Left ventricle myocardium inferior (tissue), 1 donor: ENCODE measurements at regions not wholly inside any gene's neighbourhood (a gene's known extent, or its start where the extent isn't known, plus 50 kb on each side); places are given as distances from the start of the nearest gene placed in this dataset.

Experiments
- DNase-seq: peaks from one replicate; pipeline ENCODE4 v3.0.0-alpha.2; 2020
- H3K27ac ChIP-seq: fragments of 200-600 bp; replicated peaks from 2 replicates; pipeline ENCODE4 v1.8.0; 2021
- H3K27me3 ChIP-seq: fragments of 200-600 bp; 2 replicates; pipeline ENCODE4 v1.8.0; 2021; ENCODE audit warnings: low read depth
- H3K36me3 ChIP-seq: fragments of 200-600 bp; 2 replicates; pipeline ENCODE4 v1.8.0; 2021
- H3K4me1 ChIP-seq: fragments of 200-600 bp; 2 replicates; pipeline ENCODE4 v1.8.0; 2021
- H3K4me3 ChIP-seq: fragments of 200-600 bp; 2 replicates; pipeline ENCODE4 v1.8.0; 2021; ENCODE audit warnings: mild to moderate bottlenecking, moderate library complexity
- H3K9me3 ChIP-seq: fragments of 200-600 bp; replicated peaks from 2 replicates; pipeline ENCODE4 v1.8.0; 2021
- intact Hi-C: fragments of 100-400 bp; cut with micrococcal nuclease; formaldehyde crosslinking; loops from one replicate; pipeline ENCODE4 v1.11.0; 2022
- TF ChIP-seq, protein P1 (sequence below): fragments of 200-600 bp; IDR thresholded peaks from 2 replicates; pipeline ENCODE4 v1.8.0; 2021; ENCODE audit warnings: antibody characterized with exemption, mild to moderate bottlenecking, borderline replicate concordance
- donor health status: DM: no; HTN: yes; CAD: no; lungs with severe emphysema.

- peaks cover 89% of the 10 kb centered on the region for H3K27me3 ChIP-seq
- no peaks in the 10 kb centered on the region for H3K4me1 ChIP-seq
- no peaks in the 10 kb centered on the region for H3K36me3 ChIP-seq
- H3K27ac ChIP-seq: no peak overlapping the region
- H3K9me3 ChIP-seq: no peaks in the 10 kb centered on the region
- no peak for DNase-seq
- intact Hi-C loops: no loop called here
- TF ChIP-seq, protein P1, sequence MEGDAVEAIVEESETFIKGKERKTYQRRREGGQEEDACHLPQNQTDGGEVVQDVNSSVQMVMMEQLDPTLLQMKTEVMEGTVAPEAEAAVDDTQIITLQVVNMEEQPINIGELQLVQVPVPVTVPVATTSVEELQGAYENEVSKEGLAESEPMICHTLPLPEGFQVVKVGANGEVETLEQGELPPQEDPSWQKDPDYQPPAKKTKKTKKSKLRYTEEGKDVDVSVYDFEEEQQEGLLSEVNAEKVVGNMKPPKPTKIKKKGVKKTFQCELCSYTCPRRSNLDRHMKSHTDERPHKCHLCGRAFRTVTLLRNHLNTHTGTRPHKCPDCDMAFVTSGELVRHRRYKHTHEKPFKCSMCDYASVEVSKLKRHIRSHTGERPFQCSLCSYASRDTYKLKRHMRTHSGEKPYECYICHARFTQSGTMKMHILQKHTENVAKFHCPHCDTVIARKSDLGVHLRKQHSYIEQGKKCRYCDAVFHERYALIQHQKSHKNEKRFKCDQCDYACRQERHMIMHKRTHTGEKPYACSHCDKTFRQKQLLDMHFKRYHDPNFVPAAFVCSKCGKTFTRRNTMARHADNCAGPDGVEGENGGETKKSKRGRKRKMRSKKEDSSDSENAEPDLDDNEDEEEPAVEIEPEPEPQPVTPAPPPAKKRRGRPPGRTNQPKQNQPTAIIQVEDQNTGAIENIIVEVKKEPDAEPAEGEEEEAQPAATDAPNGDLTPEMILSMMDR: no peak
- no peak overlapping the region for H3K4me3 ChIP-seq
Observed at GRCh38 chr11:70711095-70711910, 313.0 kb downstream of the CTTN start.

GRCh38 chr11:70711911-70712185 is 313.5 kb downstream of the CTTN start:
- intact Hi-C loops: no loop called here
- H3K27me3 ChIP-seq: peaks cover 93% of the 10 kb centered on the region
- H3K27ac ChIP-seq: no peak overlapping the region
- TF ChIP-seq, protein P1: no peak
- no peak for DNase-seq
- no peak overlapping the region for H3K4me3 ChIP-seq
- H3K4me1 ChIP-seq: no peaks in the 10 kb centered on the region
- no peaks in the 10 kb centered on the region for H3K36me3 ChIP-seq
- no peaks in the 10 kb centered on the region for H3K9me3 ChIP-seq

GRCh38 chr11:70712471-70712870 is 314.1 kb downstream of the CTTN start:
- DNase-seq: no peak
- no peaks in the 10 kb centered on the region for H3K4me1 ChIP-seq
- H3K27me3 ChIP-seq: peaks cover 100% of the 10 kb centered on the region

DNA sequence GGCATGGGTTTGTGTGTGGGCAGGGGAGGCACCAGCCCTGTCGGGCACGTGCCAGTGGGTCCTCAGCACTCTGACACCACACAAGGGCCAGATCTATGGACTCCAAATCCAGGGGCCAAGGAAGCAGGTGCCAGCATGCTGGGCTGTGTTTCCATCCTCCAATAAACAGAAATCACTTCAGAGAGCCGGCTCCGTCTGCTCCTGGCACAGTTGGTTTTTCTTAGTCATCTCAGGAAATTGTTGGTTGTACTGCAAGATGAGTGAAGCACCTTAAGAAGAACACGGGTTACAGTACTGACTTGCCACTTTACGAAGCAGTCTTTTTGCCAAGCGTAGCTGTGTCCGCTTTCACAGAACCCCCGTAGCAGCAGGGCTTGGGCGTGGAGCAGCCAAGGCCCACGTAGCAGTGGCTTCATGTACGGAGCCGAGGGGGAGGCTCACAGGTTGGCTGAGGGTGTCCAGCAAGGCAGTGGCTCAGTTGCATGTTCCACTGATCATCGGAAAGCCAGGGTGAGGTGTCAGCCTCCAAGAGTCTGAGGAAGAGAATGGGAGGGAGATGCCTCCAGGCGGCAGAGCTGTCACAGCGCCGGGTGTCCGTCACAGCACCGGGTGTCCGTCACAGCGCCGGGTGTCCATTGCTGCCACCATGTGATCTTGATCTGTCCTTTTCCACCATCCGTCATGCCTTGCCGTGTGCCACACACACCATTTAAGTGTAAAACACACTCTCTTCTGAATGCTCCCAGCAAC is 314.9 kb downstream of the CTTN start:
- DNase-seq: no peak
- H3K4me3 ChIP-seq: no peak overlapping the region
- H3K27ac ChIP-seq: no peak overlapping the region
- no peaks in the 10 kb centered on the region for H3K4me1 ChIP-seq
- intact Hi-C loops: no loop called here
- no peaks in the 10 kb centered on the region for H3K9me3 ChIP-seq
- no peaks in the 10 kb centered on the region for H3K36me3 ChIP-seq
- TF ChIP-seq, protein P1: no peak
- H3K27me3 ChIP-seq: peaks cover 100% of the 10 kb centered on the region

More at GRCh38 chr11:70712471-70712870, 314.1 kb downstream of the CTTN start:
- Histone ChIP-seq H3K36me3 (no peaks in the 10 kb centered on the region), H3K4me3 (peak overlapping the region; percentile 17), H3K27ac (no peak overlapping the region), H3K9me3 (no peaks in the 10 kb centered on the region)
- TF ChIP-seq, protein P1: no peak
- intact Hi-C loops: no loop called here

DNA sequence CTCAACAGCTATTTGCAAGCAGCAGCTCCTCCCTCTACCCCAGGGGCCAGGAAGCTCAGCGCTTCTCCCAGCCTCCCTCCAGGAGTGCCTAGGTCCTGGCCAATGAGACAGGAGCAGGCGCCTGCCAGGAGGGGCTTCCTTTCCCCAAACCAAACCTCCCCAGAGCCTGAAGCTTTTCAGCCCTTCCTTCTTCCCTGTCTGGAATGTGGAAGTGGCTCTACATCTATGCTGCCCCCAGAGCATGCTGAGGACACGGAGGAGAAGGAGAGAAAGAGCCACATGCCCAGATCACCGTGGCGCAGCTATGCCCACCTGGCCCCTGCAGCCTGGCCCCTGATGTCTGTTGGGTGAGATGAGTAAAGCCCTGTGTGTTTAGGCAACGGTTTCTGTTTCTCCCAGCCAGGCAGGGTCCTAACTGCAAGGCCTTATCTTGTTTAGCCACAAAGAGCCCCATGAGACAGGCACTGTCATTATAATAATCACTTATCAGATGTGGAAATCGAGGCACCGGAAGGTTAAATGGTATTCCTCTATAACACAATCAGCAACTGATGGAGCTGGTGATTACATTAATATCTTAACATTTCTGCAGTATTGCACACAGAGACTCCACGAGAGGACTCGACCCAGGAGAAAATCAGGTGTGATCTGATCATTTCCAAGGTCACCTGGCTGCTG is 315.8 kb downstream of the CTTN start:
- Histone ChIP-seq H3K27me3 (peaks cover 100% of the 10 kb centered on the region), H3K4me3 (no peak overlapping the region), H3K9me3 (no peaks in the 10 kb centered on the region), H3K4me1 (no peaks in the 10 kb centered on the region), H3K27ac (no peak overlapping the region), H3K36me3 (no peaks in the 10 kb centered on the region)
- no peak for DNase-seq
- intact Hi-C loops: no loop called here
- TF ChIP-seq, protein P1: no peak
